ENCODE measurements at regions not wholly inside any gene's neighbourhood (a gene's known extent, or its start where the extent isn't known, plus 50 kb on each side); places are given as distances from the start of the nearest gene placed in this dataset.
"Not testable (repeated sequence)": the region's sequence is repeated elsewhere in the genome, so short reads cannot be mapped to it uniquely, and the experiment has no call there.

DNA sequence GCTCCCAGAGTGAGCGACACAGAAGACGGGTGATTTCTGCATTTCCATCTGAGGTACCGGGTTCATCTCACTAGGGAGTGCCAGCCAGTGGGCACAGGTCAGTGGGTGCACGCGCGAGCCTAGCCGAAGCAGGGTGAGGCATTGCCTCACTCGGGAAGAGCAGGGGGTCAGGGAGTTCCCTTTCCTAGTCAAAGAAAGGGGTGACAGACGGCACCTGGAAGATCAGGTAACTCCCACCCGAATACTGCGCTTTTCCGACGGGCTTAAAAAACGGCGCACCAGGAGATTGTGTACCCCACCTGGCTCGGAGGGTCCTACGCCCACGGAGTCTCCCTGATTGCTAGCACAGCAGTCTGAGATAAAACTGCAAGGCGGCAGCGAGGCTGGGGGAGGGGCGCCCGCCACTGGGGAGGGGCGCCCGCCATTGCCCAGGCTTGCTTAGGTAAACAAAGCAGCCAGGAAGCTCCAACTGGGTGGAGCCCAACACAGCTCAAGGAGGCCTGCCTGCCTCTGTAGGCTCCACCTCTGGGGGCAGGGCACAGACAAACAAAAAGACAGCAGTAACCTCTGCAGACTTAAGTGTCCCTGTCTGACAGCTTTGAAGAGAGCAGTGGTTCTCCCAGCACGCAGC, 979.1 kb upstream of the COX7C start:
- H3K56ac ChIP-seq (replicated peaks; ENCODE audit: insufficient read length, low read depth, low read length); H2BK5ac ChIP-seq (ENCODE audit: low read depth, low read length); H3K4ac ChIP-seq (replicated peaks; ENCODE audit: insufficient read length, low read depth, low read length); POLR2A ChIA-PET (ENCODE audit: partially characterized antibody); H3K79me1 ChIP-seq (ENCODE audit: low read depth, low read length); CTCF ChIA-PET (ENCODE audit: partially characterized antibody); H3K23me2 ChIP-seq (ENCODE audit: low read depth, low read length); H3K9ac ChIP-seq (replicated peaks in 1 of 4; ENCODE audit: extremely low read depth in 1 of 4, low read depth in 3 of 4, low read length in 3 of 4); H3K27me3 ChIP-seq (replicated peaks in 1 of 4; ENCODE audit: control insufficient read depth in 3 of 4, extremely low read depth in 1 of 4, insufficient read depth in 3 of 4, low read length in 3 of 4); H3K27ac ChIP-seq (ENCODE audit: low read depth, low read length); H4K5ac ChIP-seq (ENCODE audit: insufficient read length, low read depth, low read length); H3K36me3 ChIP-seq (ENCODE audit: control insufficient read depth in 2 of 4, insufficient read depth in 4 of 4, low read length in 3 of 4); H3K18ac ChIP-seq (ENCODE audit: extremely low read depth, low read length); FAIRE-seq; H2BK120ac ChIP-seq (replicated peaks; ENCODE audit: low read depth, low read length); H2AFZ ChIP-seq (ENCODE audit: low read length); H3K9me3 ChIP-seq (ENCODE audit: insufficient read depth in 2 of 2, low read depth in 1 of 2, low read length in 1 of 2); H3K79me2 ChIP-seq (ENCODE audit: control insufficient read depth in 1 of 2, insufficient read depth in 2 of 2, low read length in 2 of 2); H3K23ac ChIP-seq (ENCODE audit: insufficient read length); DNase-seq (ENCODE audit: low read depth in 1 of 2, low spot score in 2 of 2); H2AK5ac ChIP-seq (ENCODE audit: low read depth, low read length); H4K91ac ChIP-seq (replicated peaks; ENCODE audit: insufficient read length, low read length); H3K14ac ChIP-seq (ENCODE audit: insufficient read length); H2BK15ac ChIP-seq (ENCODE audit: low read length); H3K4me1 ChIP-seq (replicated peaks in 1 of 4; ENCODE audit: control insufficient read depth in 3 of 4, insufficient read depth in 4 of 4, low read length in 3 of 4); H2BK20ac ChIP-seq (ENCODE audit: low read length); H4K20me1 ChIP-seq (replicated peaks in 1 of 2; ENCODE audit: control insufficient read depth in 1 of 2, insufficient read depth in 2 of 2, low read length in 2 of 2): not testable (repeated sequence)
- H2BK12ac ChIP-seq (ENCODE audit: low read depth, low read length), result 0 out of 2 replicates have a peak overlapping the region, but pooled peaks have one; percentile 68
- H3K4me2 ChIP-seq (ENCODE audit: insufficient read depth in 1 of 2, low read depth in 2 of 2, low read length in 2 of 2), result peak overlapping the region in 1 of 2 experiments; percentile 59; a peak in 2 of 4 replicates
- WGBS, 2 experiments (ENCODE audit: extremely low coverage in 1 of 2, insufficient coverage in 1 of 2, insufficient read length in 1 of 2, insufficient replicate concordance in 2 of 2, low coverage in 1 of 2, low lambda C conversion rate in 2 of 2, missing lambda C conversion rate in 1 of 2), result 91% methylated on average over 14 of the region's 25 CpGs; no CpG with 5 or more reads in 1 of the 2 experiments
- peak overlapping the region in 1 of 4 experiments; percentile 22; a peak in 1 of 8 replicates for H3K4me3 ChIP-seq (ENCODE audit: extremely low read depth in 1 of 4, insufficient read depth in 2 of 4, low read depth in 3 of 4, low read length in 4 of 4)
- H4K8ac ChIP-seq (ENCODE audit: extremely low read depth, insufficient read depth, low read length), result peak overlapping the region; percentile 68; the same call in 1 of the 2 replicates

All from H1 (cell line).